ENCODE measurements at regions not wholly inside any gene's neighbourhood (a gene's known extent, or its start where the extent isn't known, plus 50 kb on each side); places are given as distances from the start of the nearest gene placed in this dataset.

DNA sequence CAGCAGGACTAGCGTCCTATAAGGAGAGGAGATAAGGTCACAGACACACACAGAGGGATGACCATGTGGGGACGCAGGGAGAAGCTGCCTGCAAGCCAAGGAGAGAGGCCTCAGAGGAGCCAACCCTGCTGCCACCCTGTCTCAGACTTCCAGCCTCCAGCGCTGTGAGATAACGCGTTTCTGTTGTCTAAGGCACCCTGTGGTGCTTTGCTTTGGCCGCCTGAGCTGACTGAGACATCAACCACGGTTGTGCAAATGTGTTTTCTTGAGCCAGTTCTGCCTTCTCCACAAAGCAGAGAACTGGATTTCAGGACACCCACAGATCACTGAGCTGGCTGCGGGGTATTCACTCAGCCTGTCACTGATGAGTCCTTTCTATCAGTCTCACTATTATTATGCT is 149.1 kb downstream of the NXNL2 start:
- no peak for DNase-seq
- Histone ChIP-seq H3K36me3 (replicated peaks; ENCODE audit: insufficient read depth, low read length) (no peaks in the 10 kb centered on the region), H2AFZ (ENCODE audit: low read length) (no peak overlapping the region), H3K27ac (ENCODE audit: low read length) (no peak overlapping the region), H3K27me3 (replicated peaks; ENCODE audit: insufficient read depth, low read length) (no peaks in the 10 kb centered on the region), H3K9me3 (replicated peaks; ENCODE audit: insufficient read depth, low read length) (no peaks in the 10 kb centered on the region), H3K9ac (ENCODE audit: low read length) (no peak overlapping the region), H3F3A (ENCODE audit: insufficient read depth, low read length) (no peaks in the 10 kb centered on the region), H3K9me2 (replicated peaks; ENCODE audit: insufficient read depth, low read length) (no peaks in the 10 kb centered on the region), H3K4me2 (ENCODE audit: low read depth, low read length) (no peak overlapping the region), H3K4me3 (ENCODE audit: low read length) (no peak overlapping the region), H3K79me2 (ENCODE audit: low read length) (no peaks in the 10 kb centered on the region), H3K4me1 (ENCODE audit: low read length) (no peaks in the 10 kb centered on the region), H4K20me1 (ENCODE audit: insufficient read depth, low read length) (no peaks in the 10 kb centered on the region)
- TF ChIP-seq CTCF (IDR thresholded peaks at IDR 0.05; ENCODE audit: low read length) (no peak), EZH2 (optimal IDR thresholded peaks at IDR 0.05; ENCODE audit: low read depth, low read length) (no peak), EZH2phosphoT487 (IDR thresholded peaks at IDR 0.05; ENCODE audit: low read length) (no peak)

GRCh38 chr9:88684845-88685244 is 149.9 kb downstream of the NXNL2 start:
- no peaks in the 10 kb centered on the region for H3K9me3 ChIP-seq (replicated peaks; ENCODE audit: insufficient read depth, low read length)
- H3K36me3 ChIP-seq (replicated peaks; ENCODE audit: insufficient read depth, low read length), result no peaks in the 10 kb centered on the region
- no peaks in the 10 kb centered on the region for H3K79me2 ChIP-seq (ENCODE audit: low read length)
- H3K9me2 ChIP-seq (replicated peaks; ENCODE audit: insufficient read depth, low read length), result no peaks in the 10 kb centered on the region
- no peak overlapping the region for H3K4me2 ChIP-seq (ENCODE audit: low read depth, low read length)
- H4K20me1 ChIP-seq (ENCODE audit: insufficient read depth, low read length), result no peaks in the 10 kb centered on the region
- H3K27ac ChIP-seq (ENCODE audit: low read length), result no peak overlapping the region
- H3F3A ChIP-seq (ENCODE audit: insufficient read depth, low read length), result no peaks in the 10 kb centered on the region
- TF ChIP-seq CTCF (IDR thresholded peaks at IDR 0.05; ENCODE audit: low read length), result no peak
- no peak for TF ChIP-seq EZH2phosphoT487 (IDR thresholded peaks at IDR 0.05; ENCODE audit: low read length)
- TF ChIP-seq EZH2 (optimal IDR thresholded peaks at IDR 0.05; ENCODE audit: low read depth, low read length), result no peak
- no peak overlapping the region for H3K4me3 ChIP-seq (ENCODE audit: low read length)
- no peak for DNase-seq
- no peaks in the 10 kb centered on the region for H3K4me1 ChIP-seq (ENCODE audit: low read length)
- no peak overlapping the region for H2AFZ ChIP-seq (ENCODE audit: low read length)
- no peaks in the 10 kb centered on the region for H3K27me3 ChIP-seq (replicated peaks; ENCODE audit: insufficient read depth, low read length)
- H3K9ac ChIP-seq (ENCODE audit: low read length), result no peak overlapping the region

DNA sequence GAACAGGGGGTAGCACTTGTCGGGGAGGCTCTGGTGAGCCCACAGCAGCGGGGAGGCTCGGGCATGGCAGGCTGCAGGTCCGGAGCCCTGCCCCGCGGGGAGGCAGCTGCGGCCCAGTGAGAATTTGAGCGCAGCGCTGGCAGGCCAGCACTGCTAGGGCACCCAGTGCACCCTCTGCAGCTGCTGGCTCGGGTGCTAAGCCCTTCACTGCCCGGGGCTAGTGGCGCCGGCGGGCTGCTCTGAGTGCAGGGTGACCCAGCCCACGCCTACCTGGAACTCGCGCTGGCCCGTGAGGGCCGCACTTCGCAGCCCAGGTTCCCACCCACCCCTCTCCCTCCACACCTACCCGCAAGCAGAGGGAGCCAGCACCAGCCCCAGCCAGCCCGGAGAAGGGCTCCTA is 151.0 kb downstream of the NXNL2 start:
- Histone ChIP-seq H3K4me1 (ENCODE audit: low read length) (no peaks in the 10 kb centered on the region), H3K4me3 (ENCODE audit: low read length) (no peak overlapping the region), H3K9ac (ENCODE audit: low read length) (no peak overlapping the region), H2AFZ (ENCODE audit: low read length) (no peak overlapping the region), H3K9me3 (replicated peaks; ENCODE audit: insufficient read depth, low read length) (no peaks in the 10 kb centered on the region), H3K27ac (ENCODE audit: low read length) (no peak overlapping the region), H3K79me2 (ENCODE audit: low read length) (no peaks in the 10 kb centered on the region), H4K20me1 (ENCODE audit: insufficient read depth, low read length) (no peaks in the 10 kb centered on the region), H3K9me2 (replicated peaks; ENCODE audit: insufficient read depth, low read length) (no peaks in the 10 kb centered on the region), H3K27me3 (replicated peaks; ENCODE audit: insufficient read depth, low read length) (no peaks in the 10 kb centered on the region), H3K36me3 (replicated peaks; ENCODE audit: insufficient read depth, low read length) (no peaks in the 10 kb centered on the region), H3F3A (ENCODE audit: insufficient read depth, low read length) (no peaks in the 10 kb centered on the region), H3K4me2 (ENCODE audit: low read depth, low read length) (no peak overlapping the region)
- DNase-seq, result no peak
- no peak for TF ChIP-seq CTCF (IDR thresholded peaks at IDR 0.05; ENCODE audit: low read length)
- TF ChIP-seq EZH2 (optimal IDR thresholded peaks at IDR 0.05; ENCODE audit: low read depth, low read length), result no peak
- TF ChIP-seq EZH2phosphoT487 (IDR thresholded peaks at IDR 0.05; ENCODE audit: low read length), result no peak
